K562 (cell line): ENCODE measurements at regions not wholly inside any gene's neighbourhood (a gene's known extent, or its start where the extent isn't known, plus 50 kb on each side); places are given as distances from the start of the nearest gene placed in this dataset.

Experiments
- HDGF ChIP-seq: fragments of 450-650 bp; IDR thresholded peaks from 2 replicates; pipeline ENCODE4 v1.6.1; 2016
- TF ChIP-seq, protein P1 (sequence below): sonication (generic); formaldehyde crosslinking; IDR thresholded peaks from 2 replicates; pipeline ENCODE4 v1.8.1; 2022; ENCODE audit warnings: missing genetic modification reagents

DNA sequence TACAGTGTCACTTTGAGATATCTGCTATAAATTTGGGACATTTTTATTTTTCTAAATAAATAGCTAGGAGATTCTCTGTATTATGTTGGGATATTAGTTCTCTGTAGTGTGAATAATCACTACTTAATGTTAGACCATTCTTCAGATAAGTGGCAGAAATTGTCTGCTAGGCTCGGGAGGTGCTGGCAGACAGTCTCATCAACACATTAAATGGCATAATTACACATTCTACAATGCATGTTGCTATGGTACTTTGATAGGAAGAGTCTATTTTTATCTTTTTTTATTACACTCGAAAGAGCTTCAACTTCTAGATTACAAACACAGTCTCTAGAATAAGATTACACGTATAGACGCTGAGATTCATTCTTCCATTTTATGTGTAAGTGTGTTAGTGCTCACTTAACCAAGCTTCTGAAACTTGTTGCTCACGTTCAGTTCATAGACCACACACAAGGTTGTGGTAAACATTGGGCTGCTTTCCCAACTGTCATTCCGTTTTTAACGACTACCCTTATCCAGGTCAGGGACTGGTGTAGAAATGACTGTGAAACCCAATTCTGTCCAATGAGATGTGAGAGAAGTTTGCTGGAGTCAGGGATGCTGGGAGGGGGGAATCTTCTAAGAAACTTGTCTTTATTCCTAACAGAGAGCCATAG is 78.6 kb downstream of the TPBG start:
- TF ChIP-seq HDGF = no peak
- TF ChIP-seq, protein P1, sequence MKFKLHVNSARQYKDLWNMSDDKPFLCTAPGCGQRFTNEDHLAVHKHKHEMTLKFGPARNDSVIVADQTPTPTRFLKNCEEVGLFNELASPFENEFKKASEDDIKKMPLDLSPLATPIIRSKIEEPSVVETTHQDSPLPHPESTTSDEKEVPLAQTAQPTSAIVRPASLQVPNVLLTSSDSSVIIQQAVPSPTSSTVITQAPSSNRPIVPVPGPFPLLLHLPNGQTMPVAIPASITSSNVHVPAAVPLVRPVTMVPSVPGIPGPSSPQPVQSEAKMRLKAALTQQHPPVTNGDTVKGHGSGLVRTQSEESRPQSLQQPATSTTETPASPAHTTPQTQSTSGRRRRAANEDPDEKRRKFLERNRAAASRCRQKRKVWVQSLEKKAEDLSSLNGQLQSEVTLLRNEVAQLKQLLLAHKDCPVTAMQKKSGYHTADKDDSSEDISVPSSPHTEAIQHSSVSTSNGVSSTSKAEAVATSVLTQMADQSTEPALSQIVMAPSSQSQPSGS (CRISPR knock-in tag) = no peak
